ENCODE measurements at regions not wholly inside any gene's neighbourhood (a gene's known extent, or its start where the extent isn't known, plus 50 kb on each side); places are given as distances from the start of the nearest gene placed in this dataset.

- TF ChIP-seq POLR2AphosphoS5 (IDR thresholded peaks at IDR 0.05) (no peak), RAD21 (conservative IDR thresholded peaks at IDR 0.05) (no peak), EZH2 (IDR thresholded peaks at IDR 0.05; ENCODE audit: borderline replicate concordance, insufficient read depth, low read length, poor library complexity, severe bottlenecking) (no peak), TAF1 (IDR thresholded peaks at IDR 0.05; ENCODE audit: low read depth) (no peak), CTCF (IDR thresholded peaks at IDR 0.05; ENCODE audit: poor library complexity, severe bottlenecking) (no peak), REST (IDR thresholded peaks at IDR 0.05; ENCODE audit: borderline replicate concordance) (no peak), EP300 (conservative IDR thresholded peaks at IDR 0.05; ENCODE audit: poor library complexity, severe bottlenecking) (no peak), SMC3 (conservative IDR thresholded peaks at IDR 0.05; ENCODE audit: poor library complexity) (no peak)
Measured at GRCh38 chr11:129625930-129626329, 189.7 kb upstream of the TMEM45B start.
